PC-9 (cell line): ENCODE measurements at regions not wholly inside any gene's neighbourhood (a gene's known extent, or its start where the extent isn't known, plus 50 kb on each side); places are given as distances from the start of the nearest gene placed in this dataset.

Source experiments
- EZH2 ChIP-seq: fragments of 200-600 bp; sonication (generic); IDR thresholded peaks from 2 replicates; pipeline ENCODE4 v1.8.0; 2017; ENCODE audit warnings: antibody characterized with exemption, low read depth
- TF ChIP-seq, protein P1 (sequence below): fragments of 200-600 bp; sonication (generic); conservative IDR thresholded peaks from 2 replicates; pipeline ENCODE4 v1.6.1; 2017; ENCODE audit warnings: mixed run types, antibody characterized with exemption, mild to moderate bottlenecking, moderate library complexity

DNA sequence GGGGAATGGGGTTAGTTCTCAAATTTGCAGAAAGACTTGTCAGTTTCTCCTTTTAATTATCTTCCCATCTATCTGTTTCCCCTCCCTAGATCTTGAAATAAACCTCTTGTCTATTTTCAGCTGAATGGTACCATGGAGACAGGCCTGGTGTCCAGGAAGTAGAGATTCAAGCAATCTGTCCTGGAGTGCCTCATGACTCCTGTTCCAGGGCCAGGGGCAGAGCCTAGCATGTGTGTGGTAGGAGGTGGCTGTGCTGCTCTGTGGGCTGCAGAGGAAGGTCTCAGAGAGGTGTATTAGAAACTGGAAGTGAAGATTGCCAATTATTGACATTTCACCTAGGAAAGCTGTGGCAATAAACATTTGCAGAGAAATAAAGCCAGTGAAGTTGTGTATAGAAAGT, 175.8 kb upstream of the ATP10B start:
- TF ChIP-seq, protein P1, sequence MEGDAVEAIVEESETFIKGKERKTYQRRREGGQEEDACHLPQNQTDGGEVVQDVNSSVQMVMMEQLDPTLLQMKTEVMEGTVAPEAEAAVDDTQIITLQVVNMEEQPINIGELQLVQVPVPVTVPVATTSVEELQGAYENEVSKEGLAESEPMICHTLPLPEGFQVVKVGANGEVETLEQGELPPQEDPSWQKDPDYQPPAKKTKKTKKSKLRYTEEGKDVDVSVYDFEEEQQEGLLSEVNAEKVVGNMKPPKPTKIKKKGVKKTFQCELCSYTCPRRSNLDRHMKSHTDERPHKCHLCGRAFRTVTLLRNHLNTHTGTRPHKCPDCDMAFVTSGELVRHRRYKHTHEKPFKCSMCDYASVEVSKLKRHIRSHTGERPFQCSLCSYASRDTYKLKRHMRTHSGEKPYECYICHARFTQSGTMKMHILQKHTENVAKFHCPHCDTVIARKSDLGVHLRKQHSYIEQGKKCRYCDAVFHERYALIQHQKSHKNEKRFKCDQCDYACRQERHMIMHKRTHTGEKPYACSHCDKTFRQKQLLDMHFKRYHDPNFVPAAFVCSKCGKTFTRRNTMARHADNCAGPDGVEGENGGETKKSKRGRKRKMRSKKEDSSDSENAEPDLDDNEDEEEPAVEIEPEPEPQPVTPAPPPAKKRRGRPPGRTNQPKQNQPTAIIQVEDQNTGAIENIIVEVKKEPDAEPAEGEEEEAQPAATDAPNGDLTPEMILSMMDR = no peak
- TF ChIP-seq EZH2 = no peak
